Activated CD4-positive, alpha-beta T cell treated with anti-CD3 and anti-CD28 coated beads, Interleukin-2, amount 10 ng/mL, durations not matched to agents 7 days and 5 days (primary cell): ENCODE measurements at regions not wholly inside any gene's neighbourhood (a gene's known extent, or its start where the extent isn't known, plus 50 kb on each side); places are given as distances from the start of the nearest gene placed in this dataset.
"Not testable (repeated sequence)": the region's sequence is repeated elsewhere in the genome, so short reads cannot be mapped to it uniquely, and the experiment has no call there.

Experiments
- CTCF ChIA-PET: fragments of 350-600 bp; sonication (Branson Sonifier 250); formaldehyde crosslinking; loops from one replicate; lab custom pipeline; 2021; ENCODE audit warnings: antibody characterized with exemption; lab: Charles Lee
- POLR2A ChIA-PET: fragments of 350-600 bp; sonication (Branson Sonifier 250); formaldehyde crosslinking; loops from one replicate; lab custom pipeline; 2021; ENCODE audit warnings: antibody characterized with exemption; lab: Charles Lee
- DNase-seq: peaks from one replicate; pipeline ENCODE4 v3.0.0-alpha.2; 2020
- H3K27ac Mint-ChIP-seq: one replicate; pipeline ENCODE4 v1.8.0; 2021; ENCODE audit warnings: mild to moderate bottlenecking, moderate library complexity, mixed read lengths
- H3K27me3 Mint-ChIP-seq: one replicate; pipeline ENCODE4 v1.8.0; 2021; ENCODE audit warnings: mixed read lengths
- H3K36me3 Mint-ChIP-seq: one replicate; pipeline ENCODE4 v1.8.0; 2021; ENCODE audit warnings: low read depth, mixed read lengths
- H3K4me1 Mint-ChIP-seq: one replicate; pipeline ENCODE4 v1.8.0; 2021; ENCODE audit warnings: mixed read lengths
- H3K4me3 Mint-ChIP-seq: one replicate; pipeline ENCODE4 v1.8.0; 2021; ENCODE audit warnings: mild to moderate bottlenecking, moderate library complexity, mixed read lengths
- H3K9me3 Mint-ChIP-seq: one replicate; pipeline ENCODE4 v1.8.0; 2021; ENCODE audit warnings: mixed read lengths

DNA sequence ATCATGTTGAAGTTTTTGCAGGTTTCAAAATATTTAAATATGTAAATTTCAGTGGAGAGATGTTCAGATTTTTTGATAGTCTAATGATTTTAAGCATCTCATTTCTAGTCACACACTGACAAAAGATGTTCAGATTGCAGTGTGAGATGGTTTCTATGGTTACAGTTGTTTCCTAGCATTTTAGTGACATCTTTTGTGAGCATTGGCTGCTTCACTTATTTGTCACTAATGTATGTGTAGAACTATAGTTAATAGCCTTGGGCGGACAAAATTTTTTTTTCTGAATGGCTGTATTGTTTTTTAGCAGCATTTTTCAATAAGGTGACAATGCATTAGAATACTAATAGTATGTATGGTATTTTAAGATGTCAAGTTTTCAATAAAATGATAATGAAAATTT is 315.6 kb upstream of the PRKD1 start:
- ChIA-PET POLR2A (no interaction called here), CTCF (no interaction called here)
- no peaks in the 10 kb centered on the region for H3K9me3 Mint-ChIP-seq
- H3K27me3 Mint-ChIP-seq = no peaks in the 10 kb centered on the region
- no peaks in the 10 kb centered on the region for H3K36me3 Mint-ChIP-seq
- no peaks in the 10 kb centered on the region for H3K4me1 Mint-ChIP-seq
- no peak overlapping the region for H3K27ac Mint-ChIP-seq
- no peak for DNase-seq
- no peak overlapping the region for H3K4me3 Mint-ChIP-seq

GRCh38 chr14:30243805-30244204 is 315.2 kb upstream of the G2E3 start:
- no peak overlapping the region for H3K4me3 Mint-ChIP-seq
- ChIA-PET POLR2A (no interaction called here), CTCF (no interaction called here)
- no peaks in the 10 kb centered on the region for H3K4me1 Mint-ChIP-seq
- H3K27ac Mint-ChIP-seq = no peak overlapping the region
- no peaks in the 10 kb centered on the region for H3K36me3 Mint-ChIP-seq
- no peak for DNase-seq
- no peaks in the 10 kb centered on the region for H3K27me3 Mint-ChIP-seq
- no peaks in the 10 kb centered on the region for H3K9me3 Mint-ChIP-seq

- POLR2A ChIA-PET, DNase-seq, H3K27me3 Mint-ChIP-seq, H3K9me3 Mint-ChIP-seq, H3K27ac Mint-ChIP-seq, H3K4me1 Mint-ChIP-seq, CTCF ChIA-PET, H3K36me3 Mint-ChIP-seq, H3K4me3 Mint-ChIP-seq: not testable (repeated sequence)
Observed at GRCh38 chr14:30244348-30244747, 314.6 kb upstream of the G2E3 start.

DNA sequence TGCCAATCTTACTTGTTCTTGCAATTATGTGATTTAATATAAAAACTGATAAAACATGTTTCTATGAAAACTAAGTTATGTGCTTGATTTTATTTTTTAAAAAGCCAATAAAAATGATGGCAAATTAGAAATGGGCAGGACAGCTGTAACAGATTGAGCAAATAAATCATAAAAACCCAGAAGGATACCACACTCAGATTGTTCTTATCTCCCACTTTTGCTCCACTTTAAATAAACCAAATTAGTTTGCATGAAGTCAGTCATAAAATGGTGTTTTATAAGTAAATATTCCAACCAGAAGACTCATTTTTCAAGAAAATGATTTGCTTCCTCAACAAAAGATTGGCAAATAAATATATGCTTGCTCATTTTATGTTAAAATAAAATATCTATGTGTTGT is 307.9 kb upstream of the G2E3 start:
- DNase-seq = no peak
- no peaks in the 10 kb centered on the region for H3K4me1 Mint-ChIP-seq
- H3K9me3 Mint-ChIP-seq = no peaks in the 10 kb centered on the region
- H3K4me3 Mint-ChIP-seq = no peak overlapping the region
- no peaks in the 10 kb centered on the region for H3K36me3 Mint-ChIP-seq
- POLR2A ChIA-PET = no interaction called here
- CTCF ChIA-PET = no interaction called here
- no peak overlapping the region for H3K27ac Mint-ChIP-seq
- no peaks in the 10 kb centered on the region for H3K27me3 Mint-ChIP-seq

DNA sequence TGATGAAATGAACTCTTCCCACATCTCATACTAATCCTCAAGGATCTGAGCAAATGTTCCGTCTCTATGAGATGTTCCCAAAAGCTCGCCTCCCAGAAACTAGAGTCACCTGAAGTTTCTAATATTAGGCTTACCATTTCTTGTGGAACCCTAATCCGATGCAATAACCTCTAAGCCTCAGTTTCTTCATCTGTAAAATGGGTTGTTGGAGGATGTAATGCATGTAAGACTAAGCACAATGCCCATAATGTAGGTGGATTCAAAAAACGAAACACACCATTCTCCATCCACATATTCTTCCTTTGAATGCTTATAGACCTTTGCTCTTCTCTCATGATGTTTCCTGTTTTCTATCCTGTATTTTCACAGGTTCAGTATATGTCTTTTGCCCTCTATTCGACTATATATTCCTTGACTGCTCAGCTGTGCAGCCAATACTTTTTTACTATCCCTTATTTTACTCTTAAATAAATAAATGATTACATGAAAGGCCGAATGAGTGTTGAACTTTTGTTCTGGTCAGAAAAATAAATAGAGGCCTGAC is 307.3 kb upstream of the G2E3 start:
- CTCF ChIA-PET = no interaction called here
- H3K4me3 Mint-ChIP-seq = no peak overlapping the region

DNA sequence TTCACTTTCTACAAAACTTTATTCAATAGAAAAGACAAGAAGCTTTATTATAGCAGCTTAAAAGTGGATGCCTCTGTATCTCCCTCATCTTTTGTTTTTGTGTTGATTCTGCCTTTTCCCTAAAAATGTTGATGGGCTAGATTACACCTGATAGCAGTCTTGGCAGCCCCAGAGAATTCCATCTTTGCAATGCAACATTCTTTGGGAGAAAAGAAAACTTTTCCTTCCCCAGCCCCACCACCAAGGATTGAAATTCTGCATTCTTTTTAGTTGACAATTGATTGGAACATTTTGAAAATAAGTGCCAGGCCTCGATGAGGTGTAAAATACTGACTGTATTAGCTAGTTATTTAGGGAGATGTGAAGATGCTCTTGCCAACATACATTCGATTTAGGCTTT is 306.8 kb upstream of the G2E3 start:
- Mint-ChIP-seq H3K4me3 (no peak overlapping the region), H3K4me1 (no peaks in the 10 kb centered on the region), H3K27ac (no peak overlapping the region), H3K9me3 (no peaks in the 10 kb centered on the region), H3K36me3 (no peaks in the 10 kb centered on the region), H3K27me3 (no peaks in the 10 kb centered on the region)
- no peak for DNase-seq
- ChIA-PET CTCF (no interaction called here), POLR2A (no interaction called here)

More for the DNA sequence above, 307.3 kb upstream of the G2E3 start:
- POLR2A ChIA-PET = no interaction called here
- no peaks in the 10 kb centered on the region for H3K4me1 Mint-ChIP-seq
- no peaks in the 10 kb centered on the region for H3K9me3 Mint-ChIP-seq
- H3K27ac Mint-ChIP-seq = no peak overlapping the region
- DNase-seq = no peak
- no peaks in the 10 kb centered on the region for H3K36me3 Mint-ChIP-seq
- no peaks in the 10 kb centered on the region for H3K27me3 Mint-ChIP-seq

GRCh38 chr14:30252783-30253674 is 305.9 kb upstream of the G2E3 start:
- H3K27me3 Mint-ChIP-seq = no peaks in the 10 kb centered on the region
- no peak overlapping the region for H3K4me3 Mint-ChIP-seq
- H3K9me3 Mint-ChIP-seq = no peaks in the 10 kb centered on the region
- H3K4me1 Mint-ChIP-seq = no peaks in the 10 kb centered on the region
- no peak overlapping the region for H3K27ac Mint-ChIP-seq
- ChIA-PET POLR2A (no interaction called here), CTCF (no interaction called here)
- no peaks in the 10 kb centered on the region for H3K36me3 Mint-ChIP-seq
- DNase-seq = no peak

DNA sequence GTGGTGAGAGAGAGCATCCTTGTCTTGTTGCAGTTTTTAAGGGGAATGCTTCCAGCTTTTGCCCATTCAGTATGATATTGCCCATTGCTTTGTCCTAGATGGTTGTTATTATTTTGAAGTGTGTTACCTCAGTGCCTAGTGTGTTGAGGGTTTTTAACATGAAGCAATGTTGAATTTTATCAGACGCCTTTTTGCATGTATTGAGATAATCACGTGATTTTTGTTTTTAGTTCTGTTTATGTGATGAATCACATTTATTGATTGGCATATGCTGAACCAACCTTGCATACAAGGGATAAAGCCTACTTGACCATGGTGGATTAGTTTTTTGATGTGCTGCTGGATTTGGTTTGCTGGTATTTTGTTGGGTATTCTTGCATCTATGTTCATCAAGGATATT is 302.3 kb upstream of the G2E3 start:
- Mint-ChIP-seq H3K4me3 (no peak overlapping the region), H3K36me3 (no peaks in the 10 kb centered on the region), H3K9me3 (no peaks in the 10 kb centered on the region), H3K4me1 (no peaks in the 10 kb centered on the region), H3K27me3 (no peaks in the 10 kb centered on the region), H3K27ac (no peak overlapping the region)
- ChIA-PET CTCF (no interaction called here), POLR2A (no interaction called here)
- no peak for DNase-seq

GRCh38 chr14:30257946-30258661 is 300.9 kb upstream of the G2E3 start:
- no peaks in the 10 kb centered on the region for H3K4me1 Mint-ChIP-seq
- H3K27me3 Mint-ChIP-seq = no peaks in the 10 kb centered on the region
- no peak for DNase-seq
- H3K9me3 Mint-ChIP-seq = no peaks in the 10 kb centered on the region
- ChIA-PET POLR2A (no interaction called here), CTCF (no interaction called here)
- no peak overlapping the region for H3K27ac Mint-ChIP-seq
- no peak overlapping the region for H3K4me3 Mint-ChIP-seq
- no peaks in the 10 kb centered on the region for H3K36me3 Mint-ChIP-seq

DNA sequence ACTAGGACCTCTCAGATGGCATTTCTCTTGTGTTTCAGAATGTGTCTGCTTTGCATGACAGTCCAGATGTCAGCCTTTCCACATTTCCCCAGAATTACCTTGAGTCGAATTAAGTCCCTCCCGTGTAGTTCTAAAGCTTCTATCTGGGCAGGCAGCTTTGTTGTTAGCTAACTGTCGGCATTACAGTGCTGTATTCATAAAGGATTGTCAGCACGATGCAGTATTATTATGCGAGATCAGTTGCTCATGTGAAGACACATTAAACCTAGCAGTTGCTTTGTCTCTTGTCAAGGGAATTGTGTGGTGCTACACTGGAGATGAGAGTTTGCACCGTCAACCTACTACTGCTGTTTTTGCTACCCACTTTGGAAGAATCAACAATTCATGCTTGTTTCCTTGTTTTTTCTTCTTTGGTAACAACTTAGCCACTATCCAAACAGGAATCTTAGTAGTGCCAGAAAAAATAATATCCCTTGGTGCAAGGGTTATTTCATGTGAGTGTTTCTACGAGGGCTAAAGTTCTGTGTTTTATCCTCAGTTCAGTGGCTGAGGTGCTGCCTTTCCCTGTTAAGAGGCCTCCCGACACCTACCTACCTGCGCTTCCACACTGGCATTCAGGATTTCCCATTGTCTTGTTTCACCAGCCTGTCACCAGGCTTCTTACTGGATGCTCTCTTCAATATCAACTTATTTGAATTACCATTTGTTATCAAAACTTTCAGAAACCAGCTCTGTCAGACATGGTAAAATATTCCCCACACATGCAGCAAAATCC is 297.9 kb upstream of the G2E3 start:
- H3K27me3 Mint-ChIP-seq = no peaks in the 10 kb centered on the region
- no peak overlapping the region for H3K27ac Mint-ChIP-seq
- no peaks in the 10 kb centered on the region for H3K36me3 Mint-ChIP-seq
- ChIA-PET CTCF (interaction anchor here (1.5 kb wide), 1 partner anchor 9 kb away, joined by 5 read pairs; no protein-coding TSS in a partner anchor), POLR2A (no interaction called here)
- no peak for DNase-seq
- no peaks in the 10 kb centered on the region for H3K9me3 Mint-ChIP-seq
- H3K4me3 Mint-ChIP-seq = no peak overlapping the region
- no peaks in the 10 kb centered on the region for H3K4me1 Mint-ChIP-seq

DNA sequence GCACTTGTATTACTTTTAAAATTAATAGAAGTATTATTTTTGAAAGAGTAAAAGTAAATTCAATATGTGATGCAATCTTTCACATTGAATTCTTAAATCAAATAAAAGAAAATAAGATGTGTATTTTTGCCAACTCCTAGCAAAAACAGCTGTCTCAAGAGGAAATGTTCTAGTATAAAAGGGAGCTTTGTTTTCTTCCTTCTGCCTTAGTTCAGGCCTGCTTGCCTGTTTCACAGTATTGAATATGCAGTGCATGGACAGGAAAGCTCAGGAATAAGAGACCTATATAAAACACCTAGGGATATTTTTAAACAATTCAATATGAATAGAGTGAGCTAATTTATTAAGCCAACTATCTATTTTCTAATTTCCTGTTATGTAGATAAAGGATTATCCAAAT is 294.8 kb upstream of the G2E3 start:
- H3K4me1 Mint-ChIP-seq = no peaks in the 10 kb centered on the region
- DNase-seq = no peak
- no peak overlapping the region for H3K4me3 Mint-ChIP-seq
- H3K9me3 Mint-ChIP-seq = no peaks in the 10 kb centered on the region
- POLR2A ChIA-PET = no interaction called here
- H3K27ac Mint-ChIP-seq = no peak overlapping the region
- CTCF ChIA-PET = no interaction called here
- no peaks in the 10 kb centered on the region for H3K27me3 Mint-ChIP-seq
- no peaks in the 10 kb centered on the region for H3K36me3 Mint-ChIP-seq

DNA sequence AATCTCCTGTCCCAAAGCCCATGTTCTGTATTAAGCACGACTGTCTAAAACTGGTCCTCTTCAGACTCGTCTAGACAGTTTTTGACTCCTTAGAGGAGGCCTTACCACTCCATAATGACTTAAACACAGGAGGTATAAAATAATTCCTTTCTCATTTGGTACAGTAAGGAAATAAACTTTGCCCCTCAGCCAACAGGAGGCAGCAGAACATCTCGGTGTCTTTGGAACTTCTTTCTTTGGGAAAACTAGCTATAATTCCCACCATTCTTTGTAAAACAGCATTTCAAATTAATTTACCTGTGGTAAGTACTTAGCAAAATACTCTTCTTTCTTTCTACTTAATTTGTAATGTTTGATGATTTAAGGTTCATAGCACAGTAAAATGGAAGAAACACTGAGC is 292.7 kb upstream of the G2E3 start:
- H3K36me3 Mint-ChIP-seq = no peaks in the 10 kb centered on the region
- peaks cover 4% of the 10 kb centered on the region for H3K4me1 Mint-ChIP-seq
- ChIA-PET CTCF (no interaction called here), POLR2A (no interaction called here)
- no peak for DNase-seq
- no peak overlapping the region for H3K27ac Mint-ChIP-seq
- no peak overlapping the region for H3K4me3 Mint-ChIP-seq
- no peaks in the 10 kb centered on the region for H3K27me3 Mint-ChIP-seq
- no peaks in the 10 kb centered on the region for H3K9me3 Mint-ChIP-seq

DNA sequence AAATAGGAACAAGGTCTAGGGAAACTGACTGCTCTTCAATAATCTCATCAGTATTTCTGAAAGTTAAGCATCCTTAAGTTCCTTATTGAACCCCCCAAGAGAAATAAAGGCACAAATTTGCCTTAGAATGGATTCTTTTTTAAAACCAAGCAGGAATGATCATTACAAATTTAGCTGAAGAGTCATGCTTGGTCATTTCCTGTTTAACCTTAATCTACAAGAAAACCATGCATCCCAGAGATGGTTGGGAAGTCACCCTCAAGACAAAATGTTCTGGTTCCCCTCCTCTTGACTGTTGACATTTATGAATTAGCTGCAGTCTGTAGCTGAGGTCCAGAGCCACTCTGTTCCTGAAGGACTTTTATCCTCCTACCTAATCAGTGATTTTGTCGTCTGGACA is 291.8 kb upstream of the G2E3 start:
- H3K4me3 Mint-ChIP-seq = no peak overlapping the region
- H3K36me3 Mint-ChIP-seq = no peaks in the 10 kb centered on the region
- peaks cover 4% of the 10 kb centered on the region for H3K4me1 Mint-ChIP-seq
- CTCF ChIA-PET = no interaction called here
- H3K27ac Mint-ChIP-seq = no peak overlapping the region
- no peaks in the 10 kb centered on the region for H3K27me3 Mint-ChIP-seq
- POLR2A ChIA-PET = no interaction called here
- H3K9me3 Mint-ChIP-seq = no peaks in the 10 kb centered on the region
- no peak for DNase-seq
